ENCODE measurements at regions not wholly inside any gene's neighbourhood (a gene's known extent, or its start where the extent isn't known, plus 50 kb on each side); places are given as distances from the start of the nearest gene placed in this dataset.

- no peak for TF ChIP-seq EGR1 (IDR thresholded peaks at IDR 0.05; ENCODE audit: borderline replicate concordance, low read depth, low read length)
- no peak for TF ChIP-seq GTF2F1 (IDR thresholded peaks at IDR 0.05; ENCODE audit: borderline replicate concordance, low read depth, low read length)
- no peak for TF ChIP-seq KDM1A (IDR thresholded peaks at IDR 0.05; ENCODE audit: borderline replicate concordance, low read length)
- no peak for TF ChIP-seq ATF2 (IDR thresholded peaks at IDR 0.05; ENCODE audit: low read length)
- no peak for TF ChIP-seq CTBP2 (IDR thresholded peaks at IDR 0.05; ENCODE audit: borderline replicate concordance, insufficient read depth, insufficient read length, low read length)
Measured at GRCh38 chr5:52392321-52392720, 395.4 kb upstream of the ITGA1 start (continued).

All from H1 (cell line).